Peyer's patch (tissue), 4 donors: ENCODE measurements at regions not wholly inside any gene's neighbourhood (a gene's known extent, or its start where the extent isn't known, plus 50 kb on each side); places are given as distances from the start of the nearest gene placed in this dataset.

ENCODE experiments used
- DNase-seq, 3 donors: peaks; one replicate each; pipeline ENCODE4 v3.0.0-alpha.2; 2017 to 2019
- H3K27ac ChIP-seq, 4 donors: fragments of 200-600 bp; sonication (generic); one replicate each; pipeline ENCODE4 v1.5.1; 2016 to 2019
- H3K27me3 ChIP-seq, 2 donors: fragments of 200-600 bp; sonication (generic); one replicate each; pipeline ENCODE4 v1.5.1; 2019
- H3K36me3 ChIP-seq, 3 donors: fragments of 200-600 bp; sonication (generic); one replicate each; pipeline ENCODE4 v1.5.1; 2016 to 2019
- H3K4me1 ChIP-seq, 4 donors: fragments of 200-600 bp; sonication (generic); one replicate each; pipeline ENCODE4 v1.5.1; 2016 to 2019
- H3K4me3 ChIP-seq, 4 donors: fragments of 200-600 bp; sonication (generic); 1 replicate in 3 of 4; 2 replicates in 1 of 4; pipeline ENCODE4 v1.5.1; 2016 to 2019; ENCODE audit warnings: mild to moderate bottlenecking in 1 of 4
- H3K9me3 ChIP-seq, 4 donors: fragments of 200-600 bp; sonication (generic); one replicate each; pipeline ENCODE4 v1.5.1; 2016 to 2019; ENCODE audit warnings: mild to moderate bottlenecking in 1 of 4
- POLR2A ChIP-seq, 2 donors: fragments of 450-650 bp; IDR thresholded peaks; one replicate each; pipeline ENCODE4 v1.5.1; 2017; ENCODE audit warnings: antibody characterized with exemption in 2 of 2, mild to moderate bottlenecking in 2 of 2, moderate library complexity in 2 of 2
- TF ChIP-seq, protein P1 (sequence below), 6 experiments: fragments of 450-650 bp in 4 of 6; fragments of 200-600 bp in 2 of 6; sonication (generic) in 1 of 6; IDR thresholded peaks; one replicate each; pipeline ENCODE4 v1.5.1; 2017 to 2019; ENCODE audit warnings: antibody characterized with exemption in 6 of 6, mild to moderate bottlenecking in 3 of 6, moderate library complexity in 1 of 6

DNA sequence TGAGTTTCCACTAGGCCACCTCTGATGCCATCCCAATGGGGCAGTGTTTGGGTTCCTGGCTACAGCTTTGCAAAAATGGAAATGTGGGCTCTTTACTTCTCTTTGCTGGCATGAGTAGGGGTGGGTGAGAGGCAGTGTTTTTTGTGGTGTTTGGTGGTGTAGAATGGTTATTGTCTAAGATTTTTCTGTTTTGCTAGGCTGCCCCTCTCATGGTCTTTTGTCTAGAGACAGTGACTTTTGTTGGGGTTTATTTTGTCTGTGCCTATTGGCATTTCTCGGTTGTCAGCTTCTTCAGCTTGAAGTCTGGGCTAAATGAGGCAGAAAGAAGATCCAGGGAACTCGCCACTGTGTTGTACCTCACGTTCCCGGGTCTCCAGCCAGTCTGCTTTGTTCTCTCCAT, 112.1 kb downstream of the CENPF start:
- no peak for TF ChIP-seq POLR2A (IDR thresholded peaks at IDR 0.05)
- TF ChIP-seq, protein P1, sequence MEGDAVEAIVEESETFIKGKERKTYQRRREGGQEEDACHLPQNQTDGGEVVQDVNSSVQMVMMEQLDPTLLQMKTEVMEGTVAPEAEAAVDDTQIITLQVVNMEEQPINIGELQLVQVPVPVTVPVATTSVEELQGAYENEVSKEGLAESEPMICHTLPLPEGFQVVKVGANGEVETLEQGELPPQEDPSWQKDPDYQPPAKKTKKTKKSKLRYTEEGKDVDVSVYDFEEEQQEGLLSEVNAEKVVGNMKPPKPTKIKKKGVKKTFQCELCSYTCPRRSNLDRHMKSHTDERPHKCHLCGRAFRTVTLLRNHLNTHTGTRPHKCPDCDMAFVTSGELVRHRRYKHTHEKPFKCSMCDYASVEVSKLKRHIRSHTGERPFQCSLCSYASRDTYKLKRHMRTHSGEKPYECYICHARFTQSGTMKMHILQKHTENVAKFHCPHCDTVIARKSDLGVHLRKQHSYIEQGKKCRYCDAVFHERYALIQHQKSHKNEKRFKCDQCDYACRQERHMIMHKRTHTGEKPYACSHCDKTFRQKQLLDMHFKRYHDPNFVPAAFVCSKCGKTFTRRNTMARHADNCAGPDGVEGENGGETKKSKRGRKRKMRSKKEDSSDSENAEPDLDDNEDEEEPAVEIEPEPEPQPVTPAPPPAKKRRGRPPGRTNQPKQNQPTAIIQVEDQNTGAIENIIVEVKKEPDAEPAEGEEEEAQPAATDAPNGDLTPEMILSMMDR (IDR thresholded peaks at IDR 0.05), result no peak
- H3K9me3 ChIP-seq, result no peaks in the 10 kb centered on the region
- H3K27me3 ChIP-seq, result no peaks in the 10 kb centered on the region
- no peaks in the 10 kb centered on the region for H3K36me3 ChIP-seq
- no peak overlapping the region for H3K4me3 ChIP-seq
- H3K4me1 ChIP-seq, result no peaks in the 10 kb centered on the region
- no peak for DNase-seq
- H3K27ac ChIP-seq, result no peak overlapping the region

DNA sequence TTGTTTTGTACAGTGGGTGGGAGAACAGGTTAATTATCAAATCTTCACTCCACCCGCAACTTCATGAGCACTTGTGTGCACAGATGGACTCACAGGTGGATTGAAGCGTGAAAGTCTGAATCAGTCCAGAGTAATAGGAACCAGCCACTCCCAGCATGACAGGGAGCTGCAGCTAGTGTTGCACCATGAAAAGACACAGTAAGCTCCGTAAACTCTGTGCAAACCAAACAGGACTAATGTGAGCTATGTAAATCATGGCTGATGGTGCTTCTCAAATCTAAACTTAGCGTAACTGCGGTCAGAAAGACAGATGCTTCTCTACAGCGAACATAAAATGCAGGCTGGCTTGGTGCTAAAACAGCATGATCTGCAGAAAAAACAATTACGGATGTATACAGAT, 114.4 kb downstream of the CENPF start:
- no peak for TF ChIP-seq POLR2A (IDR thresholded peaks at IDR 0.05)
- Histone ChIP-seq H3K27me3 (no peaks in the 10 kb centered on the region), H3K4me3 (no peak overlapping the region), H3K36me3 (no peaks in the 10 kb centered on the region), H3K9me3 (no peaks in the 10 kb centered on the region), H3K27ac (no peak overlapping the region), H3K4me1 (no peaks in the 10 kb centered on the region)
- no peak for DNase-seq

DNA sequence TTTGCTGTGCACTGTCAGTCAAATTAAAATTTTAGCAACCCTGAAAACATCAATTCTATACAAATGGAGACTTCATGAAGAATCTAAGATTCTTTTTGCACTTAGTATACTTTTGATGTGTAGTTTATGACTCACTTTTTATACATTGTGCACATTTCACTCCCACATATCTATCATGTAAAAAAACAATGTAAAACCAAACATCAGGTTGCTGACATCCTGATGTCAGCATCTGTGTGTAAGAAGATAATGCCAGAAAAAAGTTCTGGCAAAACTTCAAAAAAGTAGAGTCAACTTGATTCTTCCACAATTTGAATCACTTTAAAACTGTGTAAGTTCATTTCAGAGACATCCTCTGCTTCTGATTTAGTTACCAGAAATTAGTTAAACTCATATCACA, 115.7 kb downstream of the CENPF start:
- no peaks in the 10 kb centered on the region for H3K27me3 ChIP-seq
- H3K4me1 ChIP-seq, result no peaks in the 10 kb centered on the region
- no peaks in the 10 kb centered on the region for H3K9me3 ChIP-seq
- no peak overlapping the region for H3K4me3 ChIP-seq
- no peaks in the 10 kb centered on the region for H3K36me3 ChIP-seq
- TF ChIP-seq POLR2A (IDR thresholded peaks at IDR 0.05), result no peak
- TF ChIP-seq, protein P1 (IDR thresholded peaks at IDR 0.05), result no peak
- no peak overlapping the region for H3K27ac ChIP-seq
- no peak for DNase-seq

DNA sequence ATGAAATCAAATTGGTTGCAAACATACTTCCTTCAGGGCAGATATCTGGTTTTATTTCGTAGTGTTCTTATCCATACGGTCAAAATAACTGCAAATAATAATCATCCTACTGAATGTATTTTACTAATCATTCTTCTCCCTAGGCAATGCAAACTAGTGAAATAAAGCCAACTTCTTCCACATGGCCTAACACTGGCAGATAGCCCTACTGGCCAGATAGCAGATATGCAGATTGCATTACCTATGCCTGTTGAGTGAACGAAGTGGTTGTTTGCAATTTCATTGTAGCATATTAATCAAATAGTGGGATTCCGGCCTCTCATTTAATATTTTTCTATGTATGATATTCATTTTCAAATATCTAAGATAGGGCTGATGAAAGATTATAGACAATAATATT, 116.2 kb downstream of the CENPF start:
- no peaks in the 10 kb centered on the region for H3K9me3 ChIP-seq
- no peaks in the 10 kb centered on the region for H3K4me1 ChIP-seq
- no peaks in the 10 kb centered on the region for H3K27me3 ChIP-seq
- TF ChIP-seq POLR2A (IDR thresholded peaks at IDR 0.05), result no peak
- TF ChIP-seq, protein P1 (IDR thresholded peaks at IDR 0.05), result no peak
- no peak for DNase-seq
- H3K4me3 ChIP-seq, result no peak overlapping the region
- H3K36me3 ChIP-seq, result no peaks in the 10 kb centered on the region
- no peak overlapping the region for H3K27ac ChIP-seq

DNA sequence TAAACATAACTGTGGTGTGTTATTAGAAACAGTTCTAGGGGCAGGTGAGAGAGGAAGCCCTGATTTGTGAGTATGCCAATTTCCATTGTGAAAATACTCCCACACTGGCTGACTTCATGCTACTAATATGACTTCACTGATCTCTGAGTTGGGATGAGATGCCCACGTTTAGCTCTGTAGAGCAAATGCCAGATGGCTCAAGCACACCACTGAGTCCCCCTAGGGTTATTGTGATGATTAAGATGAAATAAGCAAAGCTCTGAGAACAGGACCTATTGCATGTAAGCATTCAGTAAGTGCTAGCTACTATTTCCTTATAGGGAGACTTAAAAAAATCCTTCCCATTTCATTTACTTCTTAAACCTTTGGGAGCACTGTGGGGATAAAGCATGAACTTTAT, 117.6 kb downstream of the CENPF start:
- H3K27me3 ChIP-seq, result no peaks in the 10 kb centered on the region
- H3K27ac ChIP-seq, result no peak overlapping the region
- TF ChIP-seq POLR2A (IDR thresholded peaks at IDR 0.05), result no peak
- TF ChIP-seq, protein P1 (IDR thresholded peaks at IDR 0.05), result no peak
- no peaks in the 10 kb centered on the region for H3K4me1 ChIP-seq
- H3K9me3 ChIP-seq, result no peaks in the 10 kb centered on the region
- DNase-seq, result no peak
- no peaks in the 10 kb centered on the region for H3K36me3 ChIP-seq
- H3K4me3 ChIP-seq, result no peak overlapping the region

DNA sequence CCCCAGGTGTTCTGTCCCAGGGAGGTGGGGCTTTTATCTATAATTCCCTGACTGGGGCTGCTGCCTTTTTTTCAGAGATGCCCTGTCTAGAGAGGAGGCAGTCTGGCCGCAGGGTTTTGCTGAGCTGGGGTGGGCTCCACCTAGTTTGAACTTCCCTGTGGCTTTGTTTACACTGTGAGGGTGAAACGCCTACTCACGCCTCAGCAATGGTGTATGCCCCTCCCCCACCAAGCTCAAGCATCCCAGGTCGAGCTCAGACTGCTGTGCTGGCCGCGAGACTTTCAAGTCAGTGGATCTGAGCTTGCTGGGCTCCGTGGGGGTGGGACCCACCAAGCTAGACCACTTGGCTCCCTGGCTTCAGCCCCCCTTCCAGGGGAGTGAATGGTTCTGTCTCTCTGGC, 124.3 kb downstream of the CENPF start:
- Histone ChIP-seq H3K27me3 (no peaks in the 10 kb centered on the region), H3K4me1 (no peaks in the 10 kb centered on the region), H3K36me3 (no peaks in the 10 kb centered on the region), H3K27ac (no peak overlapping the region), H3K4me3 (no peak overlapping the region), H3K9me3 (peaks cover 0 to 3% (median 0%) of the 10 kb centered on the region in 4 donors)
- TF ChIP-seq, protein P1 (IDR thresholded peaks at IDR 0.05), result no peak
- TF ChIP-seq POLR2A (IDR thresholded peaks at IDR 0.05), result no peak
- no peak for DNase-seq
